Left renal cortex interstitium (tissue), 4 donors: ENCODE measurements at regions not wholly inside any gene's neighbourhood (a gene's known extent, or its start where the extent isn't known, plus 50 kb on each side); places are given as distances from the start of the nearest gene placed in this dataset.
A peak's percentile ranks its signal among the peaks of the same experiment; 100 is the strongest.
"Not testable (repeated sequence)": the region's sequence is repeated elsewhere in the genome, so short reads cannot be mapped to it uniquely, and the experiment has no call there.

Experiments used
- DNase-seq, 4 donors: peaks; one replicate each; pipeline ENCODE4 v3.0.0-alpha.2; 2013; ENCODE audit warnings: low read depth in 4 of 4, low spot score in 2 of 4, missing footprints in 1 of 4

DNA sequence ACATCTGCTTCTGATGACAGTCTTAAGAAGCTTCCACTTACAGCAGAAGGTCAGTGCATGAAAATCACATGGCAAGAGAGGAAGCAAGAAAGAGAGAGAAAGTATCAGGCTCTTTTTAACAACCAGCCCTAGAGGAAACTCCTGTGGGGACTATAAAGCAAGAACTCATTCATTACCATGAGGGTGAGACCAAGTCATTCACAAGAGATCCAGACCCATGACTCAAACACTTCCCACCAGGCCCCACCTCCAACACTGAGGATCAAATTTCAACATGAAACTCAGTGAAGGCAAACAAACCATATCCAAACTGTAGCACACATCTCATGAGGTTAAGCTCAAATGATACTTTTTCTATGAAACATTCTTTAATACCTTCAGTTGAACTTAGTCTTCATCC is 643.2 kb upstream of the SYNCRIP start:
- DNase-seq, result no peak

DNA sequence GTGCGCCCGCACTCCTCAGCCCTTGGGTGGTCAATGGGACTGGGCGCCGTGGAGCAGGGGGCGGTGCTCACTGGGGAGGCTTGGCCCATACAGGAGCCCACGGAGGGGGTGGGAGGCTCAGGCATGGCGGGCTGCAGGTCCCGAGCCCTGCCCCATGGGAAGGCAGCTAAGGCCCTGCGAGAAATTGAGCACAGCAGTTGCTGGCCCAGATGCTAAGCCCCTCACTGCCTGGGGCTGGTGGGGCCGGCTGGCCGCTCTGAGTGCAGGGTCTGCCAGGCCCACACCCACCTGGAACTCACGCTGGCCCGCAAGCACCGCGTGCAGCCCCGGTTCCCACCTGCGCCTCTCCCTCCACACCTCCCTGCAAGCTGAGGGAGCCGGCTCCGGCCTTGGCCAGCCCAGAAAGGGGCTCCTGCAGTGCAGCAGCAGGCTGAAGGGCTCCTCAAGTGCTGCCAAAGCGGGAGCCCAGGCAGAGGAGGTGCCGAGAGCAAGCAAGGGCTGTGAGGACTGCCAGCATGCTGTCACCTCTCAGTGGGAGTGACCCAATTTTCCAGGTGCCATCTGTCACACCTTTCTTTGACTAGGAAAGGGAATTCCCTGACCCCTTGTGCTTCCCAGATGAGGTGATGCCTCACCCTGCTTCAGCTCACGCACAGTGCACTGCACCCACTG is 642.3 kb upstream of the SYNCRIP start:
- not testable (repeated sequence) for DNase-seq

DNA sequence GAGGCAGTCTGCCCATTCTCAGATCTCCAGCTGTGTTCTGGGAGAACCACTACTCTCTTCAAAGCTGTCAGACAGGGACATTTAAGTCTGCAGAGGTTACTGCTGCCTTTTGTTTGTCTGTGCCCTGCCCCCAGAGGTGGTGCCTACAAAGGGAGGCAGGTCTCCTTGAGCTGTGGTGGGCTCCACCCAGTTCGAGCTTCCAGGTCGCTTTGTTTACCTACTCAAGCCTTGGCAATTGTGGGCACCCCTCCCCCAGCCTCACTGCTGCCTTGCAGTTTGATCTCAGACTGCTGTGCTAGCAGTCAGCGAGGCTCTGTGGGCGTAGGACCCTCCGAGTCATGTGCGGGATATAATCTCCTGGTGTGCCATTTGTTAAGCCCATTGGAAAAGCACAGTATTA is 640.9 kb upstream of the SYNCRIP start:
- not testable (repeated sequence) for DNase-seq

DNA sequence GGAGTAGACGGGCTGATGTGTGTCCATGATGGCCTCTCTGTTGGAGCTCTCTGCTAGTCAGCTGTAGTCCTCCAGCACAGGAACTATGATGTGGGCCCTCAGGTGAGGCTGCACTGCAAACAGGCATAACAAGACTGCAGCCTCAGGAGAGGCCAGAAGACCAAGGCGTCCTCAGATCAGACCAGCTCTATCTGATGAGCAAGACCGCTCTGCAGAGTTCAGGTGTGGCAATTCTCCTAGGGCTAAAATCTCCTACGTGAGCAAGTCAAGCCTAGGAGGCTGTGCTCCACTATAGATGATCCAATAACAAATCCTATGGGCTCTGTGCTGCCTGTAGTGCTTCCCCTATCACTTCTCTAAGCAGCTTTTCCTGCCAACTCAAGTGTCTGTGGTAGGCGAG is 633.4 kb upstream of the SYNCRIP start:
- no peak for DNase-seq

DNA sequence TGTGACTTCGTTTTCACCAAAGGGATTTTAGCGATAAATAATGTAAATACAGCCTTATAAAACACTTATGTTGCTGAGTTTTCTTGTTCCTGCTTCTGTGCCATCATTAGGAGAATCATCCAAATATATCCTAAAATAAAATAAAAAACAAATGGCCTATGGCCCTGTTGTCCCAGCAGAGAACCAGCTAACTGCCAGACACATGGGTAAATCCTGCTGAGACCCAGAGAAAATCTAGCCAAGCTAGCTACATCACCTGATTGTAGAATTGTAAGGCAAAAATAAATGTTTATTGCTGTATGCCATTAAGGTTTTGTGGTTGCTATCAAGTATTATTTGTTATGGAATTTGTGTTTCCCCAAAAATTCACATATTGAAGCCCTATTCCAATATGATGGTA is 631.2 kb upstream of the SYNCRIP start:
- DNase-seq, result no peak

DNA sequence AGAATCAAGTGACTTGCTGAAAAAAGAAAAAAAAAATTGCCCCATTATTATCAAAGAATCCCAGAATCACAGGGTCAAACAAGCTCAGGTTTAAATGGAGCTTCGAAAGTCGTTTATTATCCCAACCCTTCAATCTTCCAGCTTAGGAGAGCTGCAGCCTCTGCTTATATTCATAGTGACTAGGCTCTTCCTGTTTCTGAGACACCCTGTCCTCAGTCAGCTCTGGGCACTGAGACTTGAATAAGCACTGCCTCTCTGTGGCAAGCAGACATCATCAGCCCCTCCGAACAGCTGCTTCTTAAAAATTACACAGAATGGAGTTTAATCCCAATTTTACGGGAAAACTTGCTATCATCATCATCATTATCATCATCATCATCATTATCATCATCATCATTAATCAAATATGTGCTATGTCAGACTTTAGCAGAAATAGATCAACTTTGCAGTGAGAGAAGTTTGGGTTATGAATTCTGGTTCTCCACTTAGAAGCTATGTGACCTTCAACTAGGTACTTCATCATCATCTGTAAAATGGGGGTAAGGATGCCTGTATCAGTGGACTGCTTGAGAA is 614.0 kb upstream of the SYNCRIP start:
- DNase-seq, result no peak

DNA sequence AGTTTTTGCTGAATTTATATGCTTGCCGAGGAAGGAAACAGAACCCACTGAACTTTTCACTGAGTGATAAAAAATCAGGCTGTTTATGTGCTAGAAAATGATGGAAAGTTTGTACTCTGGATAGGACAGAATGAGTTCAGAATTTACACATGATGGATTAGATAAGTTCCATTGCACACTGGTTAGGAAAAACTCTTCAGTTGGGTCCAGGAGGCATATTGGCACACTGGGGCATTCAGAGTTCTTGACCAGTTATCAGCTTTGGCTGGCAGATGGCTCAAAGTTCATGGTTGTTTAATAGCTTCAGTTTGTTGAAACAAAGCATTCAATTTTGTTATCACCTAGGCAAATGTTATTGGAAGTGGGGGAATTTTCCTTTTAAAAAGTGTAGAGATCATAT is 613.3 kb upstream of the SYNCRIP start:
- no peak for DNase-seq

DNA sequence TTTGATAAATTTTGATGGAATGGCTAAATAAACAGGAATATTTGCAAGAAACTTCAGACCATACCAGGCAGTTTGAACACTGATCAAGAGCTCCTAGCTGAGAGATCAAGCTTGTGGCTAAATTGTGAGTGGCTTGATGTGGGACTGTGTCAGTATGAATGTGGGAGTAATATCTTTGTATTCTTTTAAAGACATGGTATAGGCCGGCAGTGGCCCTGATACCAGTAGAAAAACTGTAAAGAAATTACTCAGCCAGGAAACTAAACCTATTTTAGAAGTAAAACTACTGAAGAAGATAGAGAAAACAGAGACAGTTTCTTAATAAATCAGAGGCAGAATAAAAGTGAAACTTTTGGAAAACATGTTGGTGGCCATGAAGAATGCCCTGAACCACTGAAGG is 608.4 kb upstream of the SYNCRIP start:
- DNase-seq, result no peak

DNA sequence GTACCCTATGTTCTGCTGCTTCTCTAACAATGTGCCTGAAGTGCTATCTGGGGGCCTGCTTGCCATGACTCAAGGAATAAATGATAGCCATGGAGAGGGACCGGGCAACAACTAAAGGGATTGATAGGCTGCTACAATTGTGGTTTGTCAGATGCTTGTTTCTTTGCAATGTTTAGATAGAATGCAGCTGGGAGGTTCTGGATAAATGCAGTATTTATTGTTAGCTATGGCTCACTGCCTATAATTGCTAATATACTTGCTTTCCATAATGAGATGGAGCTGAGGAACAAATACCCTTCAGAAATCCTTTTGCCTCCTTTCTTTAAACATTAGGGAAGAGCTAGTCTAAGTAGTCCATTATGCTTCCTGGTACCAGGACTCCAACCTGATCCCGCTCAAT is 575.2 kb upstream of the SYNCRIP start:
- DNase-seq, result no peak

DNA sequence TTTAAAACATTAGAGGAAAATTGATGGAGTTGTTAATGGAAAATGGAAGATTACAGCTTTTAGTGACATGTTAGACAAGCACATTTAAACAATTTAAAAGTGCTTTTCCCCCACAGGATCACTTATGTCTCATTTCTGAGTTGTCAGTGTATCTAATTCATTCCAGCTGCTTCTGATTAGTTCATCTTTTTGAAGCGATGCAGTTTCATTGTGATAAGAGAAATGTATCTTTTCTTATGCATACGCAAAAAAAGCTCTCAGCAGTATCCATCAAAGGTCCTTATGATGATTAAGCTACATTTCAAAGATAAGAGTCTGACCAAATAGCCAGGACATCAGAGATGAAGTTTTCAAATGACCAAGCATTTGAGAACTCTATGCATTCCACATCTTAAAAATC is 572.6 kb upstream of the SYNCRIP start:
- no peak for DNase-seq

DNA sequence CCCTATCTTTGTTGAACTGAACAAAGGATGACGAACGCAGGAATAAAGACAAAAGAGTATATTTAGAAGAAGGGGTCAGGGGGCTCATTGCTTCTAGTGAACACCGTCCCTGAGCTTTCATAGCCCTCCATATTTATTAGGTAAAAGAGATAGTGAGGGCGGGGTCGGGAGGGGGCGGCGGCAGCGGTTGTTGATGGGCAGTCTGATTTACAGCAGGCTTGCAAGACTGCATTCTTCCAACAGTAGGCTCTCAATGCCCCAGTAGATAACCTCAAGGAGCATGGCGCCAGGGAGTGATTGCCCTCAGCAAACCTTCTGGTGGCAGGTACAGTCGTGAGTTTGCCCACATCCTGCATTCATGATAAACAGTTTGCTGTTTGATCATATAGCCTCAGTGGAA is 563.3 kb upstream of the SYNCRIP start:
- no peak for DNase-seq

DNA sequence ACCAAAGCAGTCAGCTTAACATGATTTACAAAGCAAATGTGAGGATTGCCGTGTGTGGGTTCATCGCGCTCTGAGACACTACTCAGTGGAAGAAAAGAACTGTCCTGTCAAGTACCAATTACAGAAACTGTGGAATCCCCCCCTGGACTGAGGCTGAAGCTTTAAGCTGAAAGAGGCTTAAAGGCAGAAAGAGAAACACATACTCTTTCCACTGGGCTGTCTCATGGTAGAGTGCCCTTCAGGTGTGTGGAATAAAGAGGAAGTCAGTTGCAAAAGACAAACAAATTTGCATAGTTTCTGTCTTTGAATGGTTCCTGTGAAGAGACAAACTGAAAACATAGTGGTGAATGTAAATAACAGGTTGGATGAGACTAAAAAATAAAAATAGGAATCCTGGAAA is 560.4 kb upstream of the SYNCRIP start:
- no peak for DNase-seq

DNA sequence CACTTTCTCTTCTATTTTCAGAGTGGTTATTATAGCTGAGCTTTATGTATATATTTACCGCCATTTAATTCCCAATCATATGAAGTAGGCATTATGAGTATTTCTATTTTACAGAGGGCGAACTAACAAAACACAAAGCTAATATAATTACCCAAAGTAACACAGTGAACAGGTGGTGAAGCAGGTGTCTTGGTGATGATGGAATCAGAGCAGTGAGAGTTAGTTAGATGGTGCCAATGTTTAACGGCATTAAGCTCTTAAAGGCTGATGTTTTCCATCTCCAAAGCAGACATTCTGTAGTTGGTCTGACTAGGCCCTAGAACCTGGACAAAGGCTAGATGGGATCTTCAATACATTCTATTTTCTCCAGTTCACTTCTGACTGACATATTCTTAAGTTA is 551.1 kb upstream of the SYNCRIP start:
- no peak for DNase-seq

DNA sequence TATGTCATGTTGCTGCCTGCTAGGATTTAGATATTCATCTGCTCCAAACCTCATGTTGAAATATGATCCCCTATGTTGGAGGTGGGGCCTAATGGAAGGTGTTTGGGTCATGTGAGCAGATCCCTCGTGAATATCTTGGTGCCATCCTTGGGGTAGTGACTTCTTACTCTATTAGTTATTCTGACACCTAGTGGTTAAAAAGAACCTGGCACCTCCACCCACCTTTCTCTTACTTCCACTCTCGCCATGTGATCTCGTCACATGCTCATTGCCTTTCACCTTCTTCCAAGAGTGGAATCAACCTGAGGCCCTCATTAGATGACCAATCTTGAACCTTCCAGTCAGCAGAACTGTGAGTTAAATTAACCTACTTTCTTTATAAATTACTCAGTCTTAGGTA is 549.4 kb upstream of the SYNCRIP start:
- no peak for DNase-seq

DNA sequence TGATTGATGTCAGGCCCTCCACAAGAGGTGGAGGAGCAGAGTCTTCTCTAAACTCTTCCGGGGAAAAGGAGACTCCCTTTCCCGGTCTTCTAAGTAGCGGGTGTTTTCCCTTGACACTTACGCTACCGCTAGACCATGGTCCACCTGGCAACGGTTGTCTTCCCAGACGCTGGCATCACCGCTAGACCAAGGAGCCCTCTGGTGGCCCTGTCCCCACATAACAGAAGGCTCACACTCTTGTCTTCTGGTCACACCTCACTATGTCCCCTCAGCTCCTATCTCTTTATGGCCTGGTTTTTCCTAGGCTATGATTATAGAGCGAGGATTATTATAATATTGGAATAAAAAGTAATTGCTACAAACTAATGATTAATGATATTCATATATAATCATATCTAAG is 532.5 kb upstream of the SYNCRIP start:
- not testable (repeated sequence) for DNase-seq

DNA sequence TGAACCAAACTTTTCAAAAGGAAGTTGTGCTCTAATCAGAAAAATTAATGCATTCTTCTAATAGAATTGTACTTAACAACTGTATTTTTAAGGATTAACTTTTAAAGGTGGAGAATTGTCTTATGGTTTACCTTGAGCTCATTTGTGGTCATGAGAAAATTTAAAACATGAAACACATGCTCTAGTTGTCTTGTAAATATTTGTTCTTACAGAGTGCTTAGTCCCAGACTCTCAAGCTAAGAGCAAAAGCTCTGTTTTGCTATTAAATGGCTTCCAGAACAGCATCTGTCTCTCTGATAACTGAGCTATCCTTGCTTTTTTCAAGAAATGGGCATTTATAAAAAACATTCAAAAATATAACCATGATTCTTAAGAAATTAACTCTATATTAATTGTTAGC is 512.2 kb upstream of the SYNCRIP start:
- no peak for DNase-seq

DNA sequence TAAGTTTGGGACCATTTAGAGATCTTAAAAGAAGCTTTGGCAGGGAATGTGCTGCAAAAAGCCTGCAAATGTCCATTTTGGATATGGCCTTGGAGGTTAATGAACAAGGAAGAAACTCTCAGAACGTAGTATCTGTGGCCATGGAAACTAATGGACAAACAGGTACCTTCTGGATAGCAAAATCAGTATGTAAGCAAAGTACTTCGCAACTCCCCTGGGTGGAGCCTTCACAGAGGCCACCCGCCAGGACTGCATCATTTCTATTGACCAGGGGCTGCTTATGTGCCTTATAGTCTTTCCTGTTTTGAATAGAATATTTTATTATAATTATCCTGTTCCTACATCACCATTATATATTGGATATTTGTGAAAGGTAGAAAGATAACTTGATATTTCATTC is 510.8 kb upstream of the SYNCRIP start:
- no peak for DNase-seq

DNA sequence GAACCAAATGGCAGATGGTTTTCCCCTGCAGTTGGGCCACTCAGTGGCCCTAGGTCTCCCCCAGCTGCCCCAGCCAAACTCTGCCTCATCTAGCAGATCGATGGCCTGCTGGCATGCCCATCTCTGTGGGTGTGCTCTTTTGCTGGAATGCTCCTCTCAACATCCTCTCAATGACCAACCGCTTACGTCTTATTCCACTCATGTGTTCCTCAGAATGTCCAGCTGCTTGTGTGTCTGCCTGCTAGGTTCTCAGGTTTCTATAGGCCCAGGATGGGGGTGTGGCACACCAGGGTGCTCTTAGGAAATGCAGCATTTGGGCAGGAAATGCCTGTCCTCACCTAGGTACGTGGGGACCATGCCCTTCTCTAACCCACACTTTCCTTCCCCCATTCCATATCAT is 509.9 kb upstream of the SYNCRIP start:
- no peak for DNase-seq

DNA sequence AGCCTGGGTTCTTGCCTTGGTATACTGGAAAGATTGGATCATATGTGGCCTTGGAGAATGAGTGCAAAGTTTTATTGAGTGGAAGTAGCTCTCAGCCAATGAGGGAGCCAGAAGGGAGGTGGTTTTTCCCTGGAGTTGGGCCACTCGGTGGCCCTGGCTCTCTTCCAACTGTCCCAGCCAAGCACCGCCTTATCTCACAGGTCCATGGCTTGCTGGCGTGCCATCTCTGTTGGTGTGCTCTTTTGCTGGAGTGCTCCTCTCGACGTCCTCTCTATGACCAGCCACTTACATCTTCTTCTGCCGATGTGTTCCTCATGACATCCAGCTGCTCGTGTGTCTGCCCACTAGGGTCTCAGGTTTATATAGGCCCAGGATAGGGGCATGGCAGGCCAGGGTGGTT is 505.9 kb upstream of the SYNCRIP start:
- DNase-seq, result no peak

DNA sequence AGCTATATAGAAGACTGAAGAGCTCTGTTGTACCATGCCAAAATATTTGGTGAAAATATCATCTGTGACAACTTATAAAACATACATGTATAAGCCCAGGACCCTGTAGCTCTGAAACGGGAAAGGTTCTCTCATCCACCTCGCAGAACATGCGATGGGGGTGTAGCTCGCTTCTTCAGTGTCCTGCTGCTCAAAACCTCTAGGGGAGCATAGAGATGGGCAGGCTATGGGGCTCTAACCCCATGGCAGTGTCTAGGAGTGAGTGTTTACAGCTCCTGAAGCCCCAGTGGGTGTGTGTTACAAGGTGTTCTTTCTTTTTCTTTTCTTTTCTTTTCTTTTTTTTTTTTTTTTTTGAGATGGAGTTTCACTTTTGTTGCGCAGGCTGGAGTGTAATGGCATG is 505.2 kb upstream of the SYNCRIP start:
- no peak for DNase-seq

DNA sequence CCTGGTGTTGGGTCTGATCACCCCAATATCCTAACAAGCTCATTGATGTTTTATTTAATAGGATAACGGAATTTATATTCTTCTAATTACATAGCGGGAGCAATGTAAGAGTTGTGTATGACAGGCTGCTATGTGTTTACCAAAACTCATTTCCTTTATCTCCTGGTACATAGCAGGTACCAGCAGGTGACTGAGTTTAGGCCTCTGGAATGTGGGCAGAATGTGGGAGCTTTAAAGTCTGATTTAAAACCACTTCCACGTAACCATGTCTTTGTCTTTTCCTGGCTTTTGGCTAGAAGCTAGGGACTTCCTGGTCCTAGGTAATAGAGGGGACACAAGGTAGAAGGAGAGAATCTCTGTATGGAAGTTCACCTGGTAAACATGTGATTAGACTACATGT is 504.6 kb upstream of the SYNCRIP start:
- DNase-seq, result no peak

DNA sequence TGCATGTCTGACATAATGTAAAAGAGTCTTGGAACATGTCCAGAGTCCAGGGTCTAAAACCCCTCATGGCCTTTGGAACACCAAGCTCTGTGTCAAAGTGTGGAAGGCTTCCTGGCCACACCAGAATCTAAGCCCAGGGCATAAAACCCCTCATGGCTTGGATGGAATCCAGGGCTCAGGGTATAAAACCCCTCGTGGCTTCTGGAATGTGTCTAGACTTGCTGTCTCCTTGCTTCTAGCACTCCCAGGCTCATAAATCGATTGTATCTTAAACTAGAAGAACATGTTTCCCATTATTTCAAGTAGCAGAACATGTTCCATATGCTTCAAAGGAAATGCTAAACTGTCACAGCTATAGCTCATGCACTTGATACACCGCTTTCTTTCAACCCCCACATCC is 504.1 kb upstream of the SYNCRIP start:
- DNase-seq, result peak in 3 of 4 donors; percentile 13 to 31 (median 18)

DNA sequence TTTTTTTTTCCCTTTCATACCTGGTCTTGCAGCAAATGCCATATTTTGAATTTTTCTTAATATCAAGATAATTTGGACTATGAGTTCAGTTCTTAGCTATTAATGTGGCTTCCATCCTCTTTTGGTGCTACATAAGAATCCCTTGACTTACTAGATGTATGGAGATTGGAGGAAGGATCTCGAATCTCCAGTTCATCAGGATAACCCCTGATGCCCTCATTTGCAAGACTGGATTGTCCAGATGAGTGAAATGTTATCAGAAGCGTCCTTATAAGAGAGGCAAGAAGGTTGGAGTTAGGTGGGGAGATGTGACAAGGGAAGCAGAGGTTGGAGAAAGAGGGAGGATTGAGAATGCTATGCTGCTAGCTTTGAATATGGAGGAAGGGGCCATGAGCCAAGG is 499.6 kb upstream of the SYNCRIP start:
- DNase-seq, result no peak
